DOHH2 (cell line): ENCODE measurements at regions not wholly inside any gene's neighbourhood (a gene's known extent, or its start where the extent isn't known, plus 50 kb on each side); places are given as distances from the start of the nearest gene placed in this dataset.

ENCODE experiments used
- H3F3A ChIP-seq: fragments of 200-600 bp; sonication (generic), shearing (Covaris generic); 2 replicates; pipeline ENCODE4 v1.6.0; 2016; ENCODE audit warnings: antibody characterized with exemption, mild to moderate bottlenecking; ENCODE audit not compliant: control insufficient read depth, insufficient read depth
- H3K27ac ChIP-seq: fragments of 200-600 bp; sonication (generic); 2 replicates; pipeline ENCODE4 v1.5.1; 2014; ENCODE audit warnings: low read depth, mild to moderate bottlenecking, low read length, moderate library complexity
- H3K27me3 ChIP-seq: fragments of 200-600 bp; sonication (generic); 2 replicates; pipeline ENCODE4 v1.6.1; 2014; ENCODE audit warnings: mild to moderate bottlenecking, low read length, mixed read lengths; ENCODE audit not compliant: control insufficient read depth
- H3K36me3 ChIP-seq: fragments of 200-600 bp; sonication (generic); 2 replicates; pipeline ENCODE4 v1.6.1; 2014; ENCODE audit warnings: mild to moderate bottlenecking, low read length, moderate library complexity, mixed read lengths; ENCODE audit not compliant: control insufficient read depth
- H3K4me1 ChIP-seq: fragments of 200-600 bp; sonication (generic); 2 replicates; pipeline ENCODE4 v1.6.1; 2014; ENCODE audit warnings: mild to moderate bottlenecking, low read length, mixed read lengths; ENCODE audit not compliant: control insufficient read depth
- H3K4me2 ChIP-seq: fragments of 200-600 bp; sonication (generic); 2 replicates; pipeline ENCODE4 v1.6.0; 2014; ENCODE audit warnings: mild to moderate bottlenecking, low read length, moderate library complexity
- H3K4me3 ChIP-seq: fragments of 200-600 bp; sonication (generic); 2 replicates; pipeline ENCODE4 v1.5.1; 2014; ENCODE audit warnings: mild to moderate bottlenecking, low read length, mixed read lengths
- H3K79me2 ChIP-seq: fragments of 200-600 bp; sonication (generic); 2 replicates; pipeline ENCODE4 v1.6.1; 2014; ENCODE audit warnings: mild to moderate bottlenecking, low read length, mixed read lengths; ENCODE audit not compliant: control insufficient read depth
- H3K9me2 ChIP-seq: fragments of 200-600 bp; sonication (generic); replicated peaks from 2 replicates; pipeline ENCODE4 v1.6.1; 2014; ENCODE audit warnings: mild to moderate bottlenecking, low read length, mixed read lengths; ENCODE audit not compliant: control insufficient read depth
- H3K9me3 ChIP-seq: fragments of 200-600 bp; sonication (generic); 2 replicates; pipeline ENCODE4 v1.6.1; 2014; ENCODE audit warnings: antibody characterized with exemption, low read length, mixed read lengths; ENCODE audit not compliant: control insufficient read depth, insufficient read depth
- H4K20me1 ChIP-seq: fragments of 200-600 bp; sonication (generic); 2 replicates; pipeline ENCODE4 v1.6.0; 2014; ENCODE audit warnings: low read depth, mild to moderate bottlenecking, antibody characterized with exemption, low read length, moderate library complexity; ENCODE audit not compliant: control insufficient read depth, insufficient read depth
- EZH2phosphoT487 ChIP-seq: fragments of 200-600 bp; sonication (generic); IDR thresholded peaks from 2 replicates; pipeline ENCODE4 v1.6.1; 2017; ENCODE audit warnings: borderline replicate concordance, mild to moderate bottlenecking, antibody characterized with exemption, low read length, moderate library complexity, mixed read lengths
- TF ChIP-seq, protein P1 (sequence below): fragments of 200-600 bp; sonication (generic); IDR thresholded peaks from one replicate; pipeline ENCODE4 v1.5.1; 2014; ENCODE audit warnings: antibody characterized with exemption, mild to moderate bottlenecking, low read depth, low read length; ENCODE audit not compliant: poor library complexity, severe bottlenecking

DNA sequence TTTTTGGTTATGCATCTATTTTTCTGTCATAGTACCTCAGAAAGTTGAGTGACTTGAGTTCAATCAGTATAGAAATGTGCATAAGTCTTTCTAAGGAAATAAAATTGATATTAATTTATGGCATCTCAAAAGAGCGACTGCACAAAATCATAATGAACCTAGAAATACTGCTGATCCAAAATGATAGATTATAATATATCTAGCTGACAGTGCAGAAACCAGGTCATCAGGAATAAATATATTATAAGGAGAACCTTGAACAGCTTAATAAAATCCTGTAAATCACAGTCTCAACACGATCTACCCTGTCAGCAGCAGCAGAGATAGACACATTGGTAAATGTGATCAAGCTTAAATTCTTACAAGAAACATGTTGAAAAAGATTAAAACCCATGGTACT is 1106.6 kb upstream of the CDH18 start:
- TF ChIP-seq, protein P1, sequence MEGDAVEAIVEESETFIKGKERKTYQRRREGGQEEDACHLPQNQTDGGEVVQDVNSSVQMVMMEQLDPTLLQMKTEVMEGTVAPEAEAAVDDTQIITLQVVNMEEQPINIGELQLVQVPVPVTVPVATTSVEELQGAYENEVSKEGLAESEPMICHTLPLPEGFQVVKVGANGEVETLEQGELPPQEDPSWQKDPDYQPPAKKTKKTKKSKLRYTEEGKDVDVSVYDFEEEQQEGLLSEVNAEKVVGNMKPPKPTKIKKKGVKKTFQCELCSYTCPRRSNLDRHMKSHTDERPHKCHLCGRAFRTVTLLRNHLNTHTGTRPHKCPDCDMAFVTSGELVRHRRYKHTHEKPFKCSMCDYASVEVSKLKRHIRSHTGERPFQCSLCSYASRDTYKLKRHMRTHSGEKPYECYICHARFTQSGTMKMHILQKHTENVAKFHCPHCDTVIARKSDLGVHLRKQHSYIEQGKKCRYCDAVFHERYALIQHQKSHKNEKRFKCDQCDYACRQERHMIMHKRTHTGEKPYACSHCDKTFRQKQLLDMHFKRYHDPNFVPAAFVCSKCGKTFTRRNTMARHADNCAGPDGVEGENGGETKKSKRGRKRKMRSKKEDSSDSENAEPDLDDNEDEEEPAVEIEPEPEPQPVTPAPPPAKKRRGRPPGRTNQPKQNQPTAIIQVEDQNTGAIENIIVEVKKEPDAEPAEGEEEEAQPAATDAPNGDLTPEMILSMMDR, result no peak
- no peak for TF ChIP-seq EZH2phosphoT487
- H3K4me1 ChIP-seq, result no peaks in the 10 kb centered on the region

DNA sequence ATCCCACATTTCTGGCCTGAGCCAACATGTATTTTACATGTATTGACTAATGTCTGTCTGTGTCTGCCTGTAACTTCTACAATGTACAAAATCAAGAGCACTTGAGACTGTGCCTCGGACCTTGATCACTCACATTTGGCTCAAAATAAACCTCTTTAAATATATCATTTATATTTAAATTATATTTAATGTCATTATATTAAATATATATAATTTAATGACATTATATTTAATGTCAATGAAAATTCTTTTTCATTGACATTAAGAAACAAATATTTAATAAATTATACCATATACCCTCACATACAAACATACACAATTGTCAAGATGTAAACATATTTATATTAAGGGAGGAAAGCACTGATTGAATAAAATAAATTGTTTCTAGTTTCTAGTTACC is 1099.8 kb upstream of the CDH18 start:
- TF ChIP-seq EZH2phosphoT487, result no peak
- TF ChIP-seq, protein P1, result no peak
- Histone ChIP-seq H3K79me2 (no peaks in the 10 kb centered on the region), H3K27me3 (no peaks in the 10 kb centered on the region), H3K4me3 (no peak overlapping the region), H3K9me3 (no peaks in the 10 kb centered on the region), H3F3A (no peaks in the 10 kb centered on the region), H3K36me3 (no peaks in the 10 kb centered on the region), H3K4me2 (no peak overlapping the region), H3K9me2 (no peaks in the 10 kb centered on the region), H4K20me1 (no peaks in the 10 kb centered on the region), H3K27ac (no peak overlapping the region), H3K4me1 (no peaks in the 10 kb centered on the region)

More for the DNA sequence above, 1106.6 kb upstream of the CDH18 start:
- Histone ChIP-seq H3K79me2 (no peaks in the 10 kb centered on the region), H3K27ac (no peak overlapping the region), H3F3A (no peaks in the 10 kb centered on the region), H3K9me3 (no peaks in the 10 kb centered on the region), H4K20me1 (no peaks in the 10 kb centered on the region), H3K4me3 (no peak overlapping the region), H3K36me3 (no peaks in the 10 kb centered on the region), H3K27me3 (no peaks in the 10 kb centered on the region), H3K4me2 (no peak overlapping the region), H3K9me2 (no peaks in the 10 kb centered on the region)

DNA sequence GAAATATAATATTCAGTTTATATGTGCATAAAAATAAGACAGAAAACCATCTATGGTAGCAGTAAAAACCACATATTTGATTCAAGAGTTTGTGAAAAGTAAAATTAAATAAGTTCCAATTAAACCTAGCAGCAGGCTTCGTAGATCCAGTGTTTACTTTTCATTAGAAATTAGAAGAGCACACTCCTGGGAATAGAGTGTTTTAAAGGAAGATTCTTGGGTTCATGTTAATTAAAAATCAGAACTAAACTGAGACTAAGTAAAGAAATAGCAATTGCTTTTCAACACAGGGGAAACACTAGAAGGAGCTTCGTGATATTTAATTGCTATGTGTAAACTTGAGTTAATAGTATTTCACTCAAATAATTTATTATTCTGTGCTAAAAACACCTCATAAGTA is 1097.8 kb upstream of the CDH18 start:
- Histone ChIP-seq H3K4me3 (no peak overlapping the region), H3K27ac (no peak overlapping the region), H3K4me2 (no peak overlapping the region), H3K9me2 (no peaks in the 10 kb centered on the region), H3K4me1 (no peaks in the 10 kb centered on the region), H4K20me1 (no peaks in the 10 kb centered on the region), H3K27me3 (no peaks in the 10 kb centered on the region), H3K36me3 (no peaks in the 10 kb centered on the region), H3K79me2 (no peaks in the 10 kb centered on the region), H3F3A (no peaks in the 10 kb centered on the region), H3K9me3 (no peaks in the 10 kb centered on the region)
- TF ChIP-seq EZH2phosphoT487, result no peak
- TF ChIP-seq, protein P1, result no peak

DNA sequence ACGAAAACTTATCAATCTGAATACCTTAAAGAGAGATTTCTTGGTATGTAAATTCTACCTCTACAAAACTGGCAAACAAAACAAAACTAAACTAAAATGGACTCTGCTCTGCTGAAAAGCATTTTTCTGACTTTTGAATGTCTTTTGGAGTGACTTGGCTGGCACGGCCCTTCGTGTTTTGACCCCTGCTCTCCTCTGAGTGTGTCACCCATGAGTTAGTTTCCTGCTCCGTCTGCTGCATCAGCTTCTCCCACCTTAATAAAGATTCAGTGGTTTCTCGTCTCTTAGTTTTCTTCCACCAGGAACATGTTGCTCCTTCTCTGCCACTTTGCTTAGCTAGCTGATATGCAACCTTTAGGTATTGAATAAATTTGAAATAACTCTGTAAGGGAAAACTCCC is 1084.0 kb upstream of the CDH18 start:
- Histone ChIP-seq H3K4me3 (no peak overlapping the region), H4K20me1 (no peaks in the 10 kb centered on the region), H3K4me2 (no peak overlapping the region)

More for the DNA sequence above, 1084.0 kb upstream of the CDH18 start:
- Histone ChIP-seq H3K4me1 (peaks cover 13% of the 10 kb centered on the region), H3K36me3 (no peaks in the 10 kb centered on the region), H3K27ac (no peak overlapping the region), H3K79me2 (no peaks in the 10 kb centered on the region), H3K9me2 (no peaks in the 10 kb centered on the region), H3F3A (no peaks in the 10 kb centered on the region), H3K9me3 (no peaks in the 10 kb centered on the region), H3K27me3 (no peaks in the 10 kb centered on the region)
- TF ChIP-seq, protein P1, result no peak
- no peak for TF ChIP-seq EZH2phosphoT487
